Left renal cortex interstitium (tissue), 4 donors: ENCODE measurements at regions not wholly inside any gene's neighbourhood (a gene's known extent, or its start where the extent isn't known, plus 50 kb on each side); places are given as distances from the start of the nearest gene placed in this dataset.

ENCODE experiments used
- DNase-seq, 4 donors: peaks; one replicate each; pipeline ENCODE4 v3.0.0-alpha.2; 2013; ENCODE audit warnings: low read depth in 4 of 4, low spot score in 2 of 4, missing footprints in 1 of 4

GRCh38 chr14:49970474-49971147 is 77.7 kb downstream of the ARF6 start:
- DNase-seq = no peak

DNA sequence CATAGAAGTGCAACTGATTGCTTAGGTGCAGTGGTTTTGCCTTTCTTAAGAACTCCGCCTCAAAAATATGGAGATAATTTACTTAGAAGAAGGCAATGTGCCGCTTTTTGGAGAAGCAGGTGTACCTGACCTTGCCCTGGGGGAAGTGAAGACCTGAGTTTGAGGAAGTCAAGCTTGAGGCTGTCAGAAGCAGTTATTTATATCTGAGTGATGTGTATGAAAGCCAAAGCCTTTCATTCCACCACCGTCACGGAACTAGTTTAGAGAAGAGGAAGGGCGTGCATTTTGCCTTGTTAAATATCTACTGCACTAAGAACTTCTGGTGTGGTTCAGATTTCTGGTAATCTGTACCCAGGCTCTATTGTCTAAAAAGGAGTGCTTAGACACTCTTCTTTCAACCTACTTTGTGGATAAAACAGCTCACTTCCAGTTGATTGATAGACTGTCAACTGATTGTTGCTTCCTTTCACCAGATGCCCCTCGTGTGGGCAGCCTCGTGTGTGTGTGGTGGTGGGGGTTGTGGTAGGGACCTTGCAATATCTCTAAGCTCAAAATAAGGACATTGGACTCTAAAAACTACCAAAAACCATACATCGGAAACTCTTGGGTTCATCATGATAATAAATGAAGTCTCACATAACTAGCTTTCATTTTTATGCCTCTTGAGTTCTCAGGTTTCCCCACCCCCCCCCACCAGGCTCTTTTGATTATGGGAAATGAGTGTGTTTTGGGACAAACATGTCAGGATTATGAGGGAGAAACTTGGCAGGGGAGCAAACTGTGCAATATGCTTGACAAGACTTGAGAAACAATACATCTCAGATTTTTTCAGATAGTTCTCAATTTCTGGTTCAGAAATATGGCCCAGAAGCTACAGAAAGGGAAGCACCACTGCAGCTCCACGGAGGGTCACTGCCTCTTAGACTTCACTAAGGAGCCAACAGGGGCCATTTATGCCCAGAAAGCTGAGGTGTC is 78.6 kb downstream of the ARF6 start:
- DNase-seq = no peak

DNA sequence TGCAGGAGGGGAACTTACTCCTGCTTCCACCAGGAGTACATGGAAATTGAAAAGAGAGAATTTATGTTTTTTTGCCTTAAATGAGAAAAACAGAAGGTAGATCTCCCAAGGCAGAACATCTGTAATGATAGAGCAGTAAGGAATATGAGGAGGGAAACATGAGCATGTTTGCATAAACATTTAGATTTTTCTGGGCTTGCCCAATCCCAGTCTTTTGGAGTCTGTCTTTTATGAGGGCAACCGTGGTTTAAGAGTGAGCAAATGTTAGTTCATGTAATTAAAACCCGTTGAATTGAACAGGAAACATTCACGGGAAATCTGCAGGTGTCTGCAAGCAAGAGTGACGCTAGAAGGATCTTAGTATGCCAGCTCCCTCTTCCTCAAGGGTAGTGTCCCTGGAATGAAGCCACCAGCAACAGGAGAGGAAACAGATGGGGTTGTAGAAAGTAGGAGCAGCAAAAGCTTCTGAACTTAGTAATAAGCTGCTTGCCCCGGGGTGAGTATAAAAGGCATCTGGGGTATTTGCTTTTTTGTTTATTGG is 79.3 kb downstream of the ARF6 start:
- no peak for DNase-seq

DNA sequence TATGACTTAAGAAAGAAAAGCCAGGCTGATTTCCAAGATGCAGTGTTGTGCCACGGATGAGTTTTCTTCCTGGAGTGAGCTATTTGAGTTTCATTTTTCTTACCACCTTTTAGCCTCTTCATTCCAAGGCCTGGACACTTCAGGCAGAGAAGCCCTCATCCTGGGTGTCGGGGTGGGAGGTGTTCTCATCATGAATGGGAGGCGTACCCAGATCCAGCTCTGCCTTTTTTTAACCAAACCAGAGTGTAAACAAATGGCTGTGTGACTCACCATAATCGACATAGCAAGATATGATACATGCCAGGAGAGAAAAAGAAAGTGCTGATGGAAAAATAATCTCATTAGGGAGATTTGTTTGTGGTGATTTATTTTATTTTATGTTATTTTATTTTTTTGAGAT is 79.9 kb downstream of the ARF6 start:
- DNase-seq = no peak

DNA sequence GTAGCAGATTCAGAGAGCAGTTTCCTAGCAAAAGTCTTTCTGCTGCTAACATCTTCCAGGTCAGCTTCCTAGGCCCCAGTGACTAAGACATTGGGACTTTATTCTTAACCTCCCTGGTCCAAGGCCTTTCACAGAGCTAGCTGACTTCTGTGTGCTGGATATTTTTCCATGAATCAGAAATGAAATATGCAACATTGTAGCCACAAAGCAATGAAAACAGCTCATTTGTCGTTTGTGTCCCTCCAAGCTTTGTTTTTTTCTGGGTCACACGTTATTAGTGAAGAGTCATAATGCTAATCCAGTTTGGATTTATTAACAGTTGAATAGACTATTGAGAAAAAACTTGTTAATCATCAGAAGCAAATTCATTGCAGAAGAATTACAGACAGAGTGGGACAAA is 82.4 kb downstream of the ARF6 start:
- no peak for DNase-seq

DNA sequence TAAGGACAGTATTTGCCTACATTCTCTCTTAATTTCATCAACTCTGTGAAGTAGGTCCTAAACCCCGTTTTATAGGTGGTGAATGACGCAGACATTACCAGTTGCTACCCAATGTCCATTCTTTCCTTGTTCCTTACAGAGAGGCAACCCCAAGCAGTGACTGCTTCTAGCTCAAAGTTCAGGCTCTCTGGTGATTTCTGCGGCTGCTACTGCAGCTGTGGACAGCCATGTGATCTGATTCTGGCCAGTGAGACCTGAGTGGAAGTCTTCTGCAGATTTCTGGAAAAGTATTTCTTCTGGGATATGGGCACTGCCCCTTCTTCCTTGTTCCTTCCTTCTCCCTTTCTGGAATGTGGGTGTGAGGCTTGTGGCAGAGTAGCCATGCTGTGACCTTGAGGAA is 82.9 kb downstream of the ARF6 start:
- no peak for DNase-seq

GRCh38 chr14:49977126-49977841 is 84.4 kb downstream of the ARF6 start:
- no peak for DNase-seq

GRCh38 chr14:49980027-49980426 is 87.1 kb downstream of the ARF6 start:
- DNase-seq = no peak

DNA sequence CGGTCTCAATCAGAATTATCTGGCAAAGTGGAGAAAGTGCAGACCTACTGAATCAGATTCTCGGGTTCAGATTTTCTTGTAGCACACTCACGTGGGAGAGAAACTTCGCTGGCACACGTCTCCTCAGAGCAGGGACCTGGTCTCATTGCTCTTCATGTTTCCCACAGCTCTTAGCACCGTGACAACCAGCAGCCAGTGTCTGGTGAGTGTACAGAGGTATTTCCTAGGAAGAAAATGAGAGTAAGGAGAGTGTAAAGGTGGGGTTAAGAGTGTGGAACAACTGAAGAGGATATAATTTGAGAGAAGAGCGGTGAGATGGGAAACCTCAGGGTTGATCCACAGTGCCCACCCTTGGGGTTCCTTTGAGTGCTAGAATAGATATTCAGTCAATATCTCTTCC is 89.2 kb downstream of the ARF6 start:
- no peak for DNase-seq

DNA sequence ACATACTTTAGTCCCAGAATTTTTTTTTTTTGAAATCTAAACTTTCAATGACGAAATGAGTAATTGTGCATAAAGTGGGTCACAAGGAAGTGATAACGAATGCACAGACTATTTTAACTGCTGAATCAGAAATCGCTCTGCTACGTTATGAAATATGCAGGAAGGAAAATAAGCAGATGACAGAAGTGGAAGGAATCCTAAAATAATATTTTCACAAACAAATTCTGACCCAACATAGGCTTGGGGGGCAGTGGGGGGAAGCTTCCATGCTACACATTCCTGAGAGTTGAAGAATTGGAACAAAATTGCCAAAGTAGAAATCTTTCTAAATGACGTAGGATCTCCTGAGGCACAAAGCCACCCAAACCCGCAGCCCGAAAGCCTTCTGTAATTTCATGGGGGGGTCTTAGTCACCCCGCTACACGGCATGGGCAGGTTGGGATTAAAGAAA is 89.6 kb downstream of the ARF6 start:
- DNase-seq = no peak

- no peak for DNase-seq
Observed at GRCh38 chr14:49984424-49984823, 91.5 kb downstream of the ARF6 start.

DNA sequence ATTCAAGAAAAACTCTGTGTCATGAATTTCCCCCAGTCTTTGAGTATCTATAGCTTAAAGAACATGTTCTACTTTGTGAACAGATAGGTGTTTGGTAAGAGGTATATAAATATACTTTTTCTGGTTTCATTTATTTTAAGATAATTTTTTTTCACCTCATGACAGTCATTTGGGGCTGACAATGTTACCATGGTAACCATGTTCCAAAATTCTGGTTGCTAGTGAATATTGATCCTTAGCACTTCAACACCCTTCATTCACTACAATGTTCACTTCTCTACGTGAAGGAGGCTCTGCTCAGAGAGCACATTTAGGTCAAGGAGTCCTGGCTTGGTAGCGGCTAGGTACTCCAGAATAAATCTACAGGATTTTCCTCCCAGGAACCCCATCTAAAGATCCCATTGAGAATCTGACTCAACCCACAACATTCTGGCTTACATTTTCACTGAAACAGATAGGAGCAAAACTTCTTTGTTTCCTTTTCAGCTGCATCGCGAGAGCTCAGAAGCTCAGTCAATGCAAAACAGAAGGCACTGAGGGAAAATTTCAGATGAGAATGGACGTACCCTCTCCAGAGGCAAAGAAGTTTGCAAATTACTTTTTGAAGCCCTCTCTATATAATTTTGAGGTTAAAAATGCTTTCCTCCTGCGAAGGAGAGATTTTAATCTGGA is 93.6 kb downstream of the ARF6 start:
- DNase-seq = no peak

GRCh38 chr14:49988080-49988990 is 95.5 kb downstream of the ARF6 start:
- DNase-seq = no peak

GRCh38 chr14:49989966-49990365 is 97.1 kb downstream of the ARF6 start:
- DNase-seq = no peak

- no peak for DNase-seq
Observed at GRCh38 chr14:49991491-49991890, 98.6 kb downstream of the ARF6 start.

DNA sequence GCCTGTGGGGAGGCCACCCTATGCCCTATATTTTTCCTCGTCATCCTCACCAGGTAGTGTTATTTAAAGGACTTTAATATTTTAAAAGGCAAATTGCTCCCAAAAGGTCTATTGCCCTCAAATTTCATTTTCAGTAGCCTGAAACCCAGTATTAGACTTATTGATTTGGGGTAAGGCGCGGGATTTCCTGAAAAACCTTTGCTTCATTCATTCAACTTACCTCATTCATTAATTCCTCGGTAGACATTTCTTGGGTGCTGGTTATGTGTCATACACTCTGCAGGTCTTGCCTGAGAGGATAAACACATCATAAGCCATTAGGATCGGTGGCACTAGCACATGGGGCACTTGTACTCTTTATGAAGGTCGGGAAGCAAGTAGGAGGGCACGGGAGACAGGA is 99.2 kb downstream of the ARF6 start:
- no peak for DNase-seq

DNA sequence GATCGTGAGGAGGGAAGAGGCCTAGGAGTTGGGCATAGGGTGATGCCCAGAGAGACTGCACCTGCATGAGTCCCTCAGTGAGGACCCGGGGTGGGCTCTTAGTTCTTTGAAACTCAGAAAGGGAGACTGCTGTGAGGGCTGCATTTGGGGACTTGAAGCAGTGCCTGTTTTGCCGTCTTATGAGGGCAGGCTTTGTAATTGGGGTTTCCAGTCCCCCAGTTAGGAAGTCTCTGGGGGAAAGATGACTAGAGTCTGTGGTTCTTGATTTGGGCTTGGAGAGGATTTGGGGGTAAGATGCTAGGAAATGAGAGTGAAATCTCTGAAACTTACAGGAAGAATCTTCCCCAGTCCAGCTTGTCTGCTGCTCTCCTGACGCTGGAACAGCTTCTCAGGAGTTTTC is 99.6 kb downstream of the ARF6 start:
- DNase-seq = no peak

- no peak for DNase-seq
Observed at GRCh38 chr14:49992901-49993339, 100.0 kb downstream of the ARF6 start.

DNA sequence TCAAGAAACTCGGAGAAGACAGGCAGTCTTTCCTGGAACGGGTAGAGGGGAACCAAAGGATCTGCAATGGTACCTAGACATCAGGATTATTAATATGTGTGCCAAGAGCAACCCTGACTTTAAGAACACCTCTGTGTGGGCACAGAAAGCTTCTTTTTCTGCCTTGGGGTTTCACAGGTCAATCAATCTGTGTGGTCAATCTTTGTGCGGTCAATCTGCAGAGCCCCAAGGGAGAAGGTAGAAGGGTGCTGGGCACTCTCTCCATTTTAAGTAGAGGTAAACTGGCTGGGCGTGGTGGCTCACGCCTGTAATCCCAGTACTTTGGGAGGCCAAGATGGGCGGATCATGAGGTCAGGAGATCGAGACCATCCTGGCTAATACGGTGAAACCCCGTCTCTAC is 100.7 kb downstream of the ARF6 start:
- DNase-seq = no peak
